ENCODE measurements at regions not wholly inside any gene's neighbourhood (a gene's known extent, or its start where the extent isn't known, plus 50 kb on each side); places are given as distances from the start of the nearest gene placed in this dataset.

GRCh38 chr6:67880939-67881705 lies 754.0 kb upstream of the ADGRB3 start:
- TF ChIP-seq BHLHE40 (IDR thresholded peaks at IDR 0.05; ENCODE audit: low read depth, low read length), result no peak
- no peak for TF ChIP-seq CTCF (IDR thresholded peaks at IDR 0.05)
- TF ChIP-seq HDAC2 (IDR thresholded peaks at IDR 0.05), result no peak
- TF ChIP-seq REST (IDR thresholded peaks at IDR 0.05), result no peak
- no peak for TF ChIP-seq RNF2 (IDR thresholded peaks at IDR 0.05; ENCODE audit: borderline replicate concordance, low read depth)
- TF ChIP-seq ESRRA (IDR thresholded peaks at IDR 0.05; ENCODE audit: borderline replicate concordance, low read length), result no peak
- TF ChIP-seq POLR2A (IDR thresholded peaks at IDR 0.05; ENCODE audit: low read length), result no peak
- TF ChIP-seq, protein P1, sequence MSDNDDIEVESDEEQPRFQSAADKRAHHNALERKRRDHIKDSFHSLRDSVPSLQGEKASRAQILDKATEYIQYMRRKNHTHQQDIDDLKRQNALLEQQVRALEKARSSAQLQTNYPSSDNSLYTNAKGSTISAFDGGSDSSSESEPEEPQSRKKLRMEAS (IDR thresholded peaks at IDR 0.05), result no peak
- TF ChIP-seq CEBPB (IDR thresholded peaks at IDR 0.05), result no peak
- TF ChIP-seq RAD21 (conservative IDR thresholded peaks at IDR 0.05 in 1 of 2, IDR thresholded peaks at IDR 0.05 in 1 of 2), result no peak
- no peak for TF ChIP-seq MYC (IDR thresholded peaks at IDR 0.05; ENCODE audit: borderline replicate concordance, low read length)
- TF ChIP-seq, protein P2, sequence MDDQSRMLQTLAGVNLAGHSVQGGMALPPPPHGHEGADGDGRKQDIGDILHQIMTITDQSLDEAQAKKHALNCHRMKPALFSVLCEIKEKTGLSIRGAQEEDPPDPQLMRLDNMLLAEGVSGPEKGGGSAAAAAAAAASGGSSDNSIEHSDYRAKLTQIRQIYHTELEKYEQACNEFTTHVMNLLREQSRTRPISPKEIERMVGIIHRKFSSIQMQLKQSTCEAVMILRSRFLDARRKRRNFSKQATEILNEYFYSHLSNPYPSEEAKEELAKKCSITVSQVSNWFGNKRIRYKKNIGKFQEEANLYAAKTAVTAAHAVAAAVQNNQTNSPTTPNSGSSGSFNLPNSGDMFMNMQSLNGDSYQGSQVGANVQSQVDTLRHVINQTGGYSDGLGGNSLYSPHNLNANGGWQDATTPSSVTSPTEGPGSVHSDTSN (IDR thresholded peaks at IDR 0.05), result no peak

Data from A549 (cell line).